Neural cell (in vitro differentiated cells): ENCODE measurements at regions not wholly inside any gene's neighbourhood (a gene's known extent, or its start where the extent isn't known, plus 50 kb on each side); places are given as distances from the start of the nearest gene placed in this dataset.

Source experiments
- H2AFZ ChIP-seq: fragments of 200-600, 300-800 bp; sonication (generic), shearing (Covaris generic); 2 replicates; pipeline ENCODE4 v1.6.0; 2014; ENCODE audit warnings: low read depth, mild to moderate bottlenecking, antibody characterized with exemption, low read length, moderate library complexity
- H3F3A ChIP-seq: fragments of 200-600 bp; shearing (Covaris generic); 2 replicates; pipeline ENCODE4 v1.6.1; 2016; ENCODE audit warnings: mild to moderate bottlenecking, moderate library complexity, mixed read lengths, antibody characterized with exemption, low read length; ENCODE audit not compliant: insufficient read depth, poor library complexity, severe bottlenecking
- H3K27ac ChIP-seq: fragments of 200-600, 300-800 bp; sonication (generic), shearing (Covaris generic); 2 replicates; pipeline ENCODE4 v1.5.1; 2014; ENCODE audit warnings: mild to moderate bottlenecking, low read length, moderate library complexity
- H3K27me3 ChIP-seq: fragments of 300-800, 200-600 bp; sonication (generic), shearing (Covaris generic); 2 replicates; pipeline ENCODE4 v1.6.0; 2014; ENCODE audit warnings: mild to moderate bottlenecking, low read depth, low read length, moderate library complexity; ENCODE audit not compliant: insufficient read depth
- H3K36me3 ChIP-seq: fragments of 300-800, 200-600 bp; sonication (generic), shearing (Covaris generic); 2 replicates; pipeline ENCODE4 v1.5.1; 2014; ENCODE audit warnings: mild to moderate bottlenecking, antibody characterized with exemption, low read length, moderate library complexity; ENCODE audit not compliant: insufficient read depth
- H3K4me2 ChIP-seq: fragments of 300-800, 200-600 bp; sonication (generic), shearing (Covaris generic); 2 replicates; pipeline ENCODE4 v1.6.0; 2014; ENCODE audit warnings: mild to moderate bottlenecking, low read length
- H3K4me3 ChIP-seq: fragments of 300-800, 200-600 bp; sonication (generic), shearing (Covaris generic); 2 replicates; pipeline ENCODE4 v1.5.1; 2014; ENCODE audit warnings: mild to moderate bottlenecking, low read length, moderate library complexity
- H3K79me2 ChIP-seq: fragments of 200-600 bp; shearing (Covaris generic); replicated peaks from 2 replicates; pipeline ENCODE4 v1.6.0; 2014; ENCODE audit warnings: mild to moderate bottlenecking, low read length, moderate library complexity; ENCODE audit not compliant: insufficient read depth
- H3K9ac ChIP-seq: fragments of 300-800, 200-600 bp; sonication (generic), shearing (Covaris generic); 2 replicates; pipeline ENCODE4 v1.6.1; 2016; ENCODE audit warnings: mild to moderate bottlenecking, low read length, mixed read lengths
- H3K9me2 ChIP-seq: fragments of 200-600 bp; shearing (Covaris generic); 2 replicates; pipeline ENCODE4 v1.6.1; 2016; ENCODE audit warnings: mild to moderate bottlenecking, low read length, mixed read lengths; ENCODE audit not compliant: insufficient read depth
- H3K9me3 ChIP-seq: fragments of 200-600, 300-800 bp; sonication (generic), shearing (Covaris generic); 2 replicates; pipeline ENCODE4 v1.6.1; 2016; ENCODE audit warnings: mild to moderate bottlenecking, mixed run types, low read length, moderate library complexity, mixed read lengths
- H4K20me1 ChIP-seq: fragments of 200-600 bp; shearing (Covaris generic); 2 replicates; pipeline ENCODE4 v1.6.1; 2016; ENCODE audit warnings: mild to moderate bottlenecking, mixed run types; ENCODE audit not compliant: insufficient read depth
- EP300 ChIP-seq: fragments of 450-650 bp; conservative IDR thresholded peaks from 2 replicates; pipeline ENCODE4 v1.6.1; 2014; ENCODE audit warnings: antibody characterized with exemption, mild to moderate bottlenecking, moderate library complexity; ENCODE audit not compliant: poor library complexity, severe bottlenecking
- EZH2 ChIP-seq: fragments of 200-600, 300-800 bp; shearing (Covaris generic), sonication (generic); IDR thresholded peaks from 2 replicates; pipeline ENCODE4 v1.6.1; 2014; ENCODE audit warnings: antibody characterized with exemption, low read length, borderline replicate concordance, mild to moderate bottlenecking; ENCODE audit not compliant: insufficient read depth, poor library complexity, severe bottlenecking
- MXI1 ChIP-seq: fragments of 450-650 bp; conservative IDR thresholded peaks from 2 replicates; pipeline ENCODE4 v1.6.1; 2014; ENCODE audit warnings: antibody characterized with exemption, mild to moderate bottlenecking; ENCODE audit not compliant: poor library complexity, severe bottlenecking
- POLR2AphosphoS5 ChIP-seq: IDR thresholded peaks from 2 replicates; pipeline ENCODE4 v1.6.1; 2012
- RAD21 ChIP-seq: fragments of 450-650 bp; conservative IDR thresholded peaks from 2 replicates; pipeline ENCODE4 v1.6.1; 2014; ENCODE audit warnings: antibody characterized with exemption, mild to moderate bottlenecking, moderate library complexity
- SMC3 ChIP-seq: fragments of 450-650 bp; conservative IDR thresholded peaks from 2 replicates; pipeline ENCODE4 v1.6.1; 2014; ENCODE audit warnings: antibody characterized with exemption, mild to moderate bottlenecking, moderate library complexity; ENCODE audit not compliant: poor library complexity
- TAF1 ChIP-seq: IDR thresholded peaks from 2 replicates; pipeline ENCODE4 v1.6.1; 2012; ENCODE audit warnings: low read depth
- TF ChIP-seq, protein P1 (sequence below): fragments of 450-650 bp; IDR thresholded peaks from 2 replicates; pipeline ENCODE4 v1.5.1; 2014; ENCODE audit warnings: antibody characterized with exemption, mild to moderate bottlenecking, moderate library complexity; ENCODE audit not compliant: poor library complexity, severe bottlenecking
- TF ChIP-seq, protein P2 (sequence below): IDR thresholded peaks from 2 replicates; pipeline ENCODE4 v1.6.1; 2012; ENCODE audit warnings: borderline replicate concordance

DNA sequence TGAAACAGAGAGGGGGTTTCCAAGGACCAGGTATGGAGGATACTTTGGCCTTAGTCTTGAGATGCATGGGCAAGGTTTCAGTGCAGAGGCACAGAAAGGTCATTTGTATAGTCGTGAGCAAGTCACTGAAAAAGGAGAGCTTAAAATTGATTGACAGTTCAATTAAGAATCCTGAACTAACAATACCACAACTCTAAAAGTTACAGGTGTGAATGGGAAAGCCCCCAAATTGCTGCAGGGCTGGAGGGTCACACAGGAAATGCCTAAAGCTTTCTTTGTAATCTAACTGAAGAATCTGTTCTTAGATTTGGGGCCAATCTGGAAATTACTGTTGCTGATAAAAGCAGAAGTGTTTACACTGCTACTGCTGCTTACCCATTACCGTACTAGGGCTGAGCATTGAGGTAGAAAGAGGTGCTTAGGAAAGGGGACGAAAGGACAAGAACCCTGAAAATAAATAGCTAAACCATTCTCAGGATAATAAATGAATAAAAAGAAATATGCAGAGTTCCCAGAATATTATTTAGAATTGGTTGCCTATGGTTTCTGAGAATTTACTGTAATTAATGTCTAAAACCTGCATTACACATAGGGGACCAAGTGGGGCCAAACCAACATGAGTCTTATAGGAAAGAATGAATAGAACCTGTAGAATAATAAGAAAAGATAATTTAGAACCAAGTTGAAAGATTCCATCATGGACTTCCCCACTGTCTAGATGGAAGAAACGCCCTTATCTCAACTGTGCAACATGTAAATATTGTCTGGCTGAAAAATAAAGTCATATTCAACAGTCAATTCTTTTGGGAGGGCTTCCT is 91.9 kb upstream of the PPP1R2C start:
- H3K4me2 ChIP-seq = no peak overlapping the region
- no peak for TF ChIP-seq RAD21
- no peak for TF ChIP-seq EP300
- TF ChIP-seq, protein P1, sequence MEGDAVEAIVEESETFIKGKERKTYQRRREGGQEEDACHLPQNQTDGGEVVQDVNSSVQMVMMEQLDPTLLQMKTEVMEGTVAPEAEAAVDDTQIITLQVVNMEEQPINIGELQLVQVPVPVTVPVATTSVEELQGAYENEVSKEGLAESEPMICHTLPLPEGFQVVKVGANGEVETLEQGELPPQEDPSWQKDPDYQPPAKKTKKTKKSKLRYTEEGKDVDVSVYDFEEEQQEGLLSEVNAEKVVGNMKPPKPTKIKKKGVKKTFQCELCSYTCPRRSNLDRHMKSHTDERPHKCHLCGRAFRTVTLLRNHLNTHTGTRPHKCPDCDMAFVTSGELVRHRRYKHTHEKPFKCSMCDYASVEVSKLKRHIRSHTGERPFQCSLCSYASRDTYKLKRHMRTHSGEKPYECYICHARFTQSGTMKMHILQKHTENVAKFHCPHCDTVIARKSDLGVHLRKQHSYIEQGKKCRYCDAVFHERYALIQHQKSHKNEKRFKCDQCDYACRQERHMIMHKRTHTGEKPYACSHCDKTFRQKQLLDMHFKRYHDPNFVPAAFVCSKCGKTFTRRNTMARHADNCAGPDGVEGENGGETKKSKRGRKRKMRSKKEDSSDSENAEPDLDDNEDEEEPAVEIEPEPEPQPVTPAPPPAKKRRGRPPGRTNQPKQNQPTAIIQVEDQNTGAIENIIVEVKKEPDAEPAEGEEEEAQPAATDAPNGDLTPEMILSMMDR = no peak
- TF ChIP-seq EZH2 = no peak
- TF ChIP-seq SMC3 = no peak
- TF ChIP-seq MXI1 = no peak
- TF ChIP-seq TAF1 = no peak
- TF ChIP-seq, protein P2, sequence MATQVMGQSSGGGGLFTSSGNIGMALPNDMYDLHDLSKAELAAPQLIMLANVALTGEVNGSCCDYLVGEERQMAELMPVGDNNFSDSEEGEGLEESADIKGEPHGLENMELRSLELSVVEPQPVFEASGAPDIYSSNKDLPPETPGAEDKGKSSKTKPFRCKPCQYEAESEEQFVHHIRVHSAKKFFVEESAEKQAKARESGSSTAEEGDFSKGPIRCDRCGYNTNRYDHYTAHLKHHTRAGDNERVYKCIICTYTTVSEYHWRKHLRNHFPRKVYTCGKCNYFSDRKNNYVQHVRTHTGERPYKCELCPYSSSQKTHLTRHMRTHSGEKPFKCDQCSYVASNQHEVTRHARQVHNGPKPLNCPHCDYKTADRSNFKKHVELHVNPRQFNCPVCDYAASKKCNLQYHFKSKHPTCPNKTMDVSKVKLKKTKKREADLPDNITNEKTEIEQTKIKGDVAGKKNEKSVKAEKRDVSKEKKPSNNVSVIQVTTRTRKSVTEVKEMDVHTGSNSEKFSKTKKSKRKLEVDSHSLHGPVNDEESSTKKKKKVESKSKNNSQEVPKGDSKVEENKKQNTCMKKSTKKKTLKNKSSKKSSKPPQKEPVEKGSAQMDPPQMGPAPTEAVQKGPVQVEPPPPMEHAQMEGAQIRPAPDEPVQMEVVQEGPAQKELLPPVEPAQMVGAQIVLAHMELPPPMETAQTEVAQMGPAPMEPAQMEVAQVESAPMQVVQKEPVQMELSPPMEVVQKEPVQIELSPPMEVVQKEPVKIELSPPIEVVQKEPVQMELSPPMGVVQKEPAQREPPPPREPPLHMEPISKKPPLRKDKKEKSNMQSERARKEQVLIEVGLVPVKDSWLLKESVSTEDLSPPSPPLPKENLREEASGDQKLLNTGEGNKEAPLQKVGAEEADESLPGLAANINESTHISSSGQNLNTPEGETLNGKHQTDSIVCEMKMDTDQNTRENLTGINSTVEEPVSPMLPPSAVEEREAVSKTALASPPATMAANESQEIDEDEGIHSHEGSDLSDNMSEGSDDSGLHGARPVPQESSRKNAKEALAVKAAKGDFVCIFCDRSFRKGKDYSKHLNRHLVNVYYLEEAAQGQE = no peak
- TF ChIP-seq POLR2AphosphoS5 = no peak
- H3K79me2 ChIP-seq = no peaks in the 10 kb centered on the region
- no peak overlapping the region for H2AFZ ChIP-seq
- no peak overlapping the region for H3K4me3 ChIP-seq
- no peaks in the 10 kb centered on the region for H4K20me1 ChIP-seq
- H3K9me3 ChIP-seq = no peaks in the 10 kb centered on the region
- H3K27me3 ChIP-seq = no peaks in the 10 kb centered on the region
- H3F3A ChIP-seq = no peaks in the 10 kb centered on the region
- H3K9me2 ChIP-seq = no peaks in the 10 kb centered on the region
- no peak overlapping the region for H3K27ac ChIP-seq
- no peaks in the 10 kb centered on the region for H3K36me3 ChIP-seq
- no peak overlapping the region for H3K9ac ChIP-seq

DNA sequence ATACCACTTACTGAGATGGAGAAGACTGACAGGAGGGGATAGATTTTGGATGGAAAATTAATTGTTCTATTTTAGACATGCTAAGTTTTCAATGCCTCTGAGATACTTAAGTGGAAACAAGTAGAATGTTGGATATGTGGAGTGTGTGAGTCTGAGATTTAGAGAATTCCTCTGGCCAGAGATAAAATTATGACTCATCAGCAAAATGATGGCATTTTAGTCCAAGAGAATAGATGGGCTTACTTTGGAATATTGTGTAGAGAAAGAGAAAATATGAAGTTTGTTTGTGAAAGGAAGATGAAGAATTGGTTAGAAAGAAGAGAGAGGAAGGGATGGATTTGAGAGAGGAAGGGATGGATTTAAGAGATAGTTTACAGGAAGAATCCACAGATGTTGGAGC is 108.6 kb upstream of the PPP1R2C start:
- H3K9me2 ChIP-seq = no peaks in the 10 kb centered on the region
- TF ChIP-seq TAF1 (no peak), RAD21 (no peak), MXI1 (no peak), POLR2AphosphoS5 (no peak), EP300 (no peak), SMC3 (no peak), EZH2 (no peak)
- TF ChIP-seq, protein P2 = no peak
- TF ChIP-seq, protein P1 = no peak
- H3K36me3 ChIP-seq = no peaks in the 10 kb centered on the region
- no peak overlapping the region for H2AFZ ChIP-seq
- no peaks in the 10 kb centered on the region for H3K27me3 ChIP-seq
- no peak overlapping the region for H3K4me2 ChIP-seq
- H3F3A ChIP-seq = no peaks in the 10 kb centered on the region
- no peak overlapping the region for H3K27ac ChIP-seq
- no peaks in the 10 kb centered on the region for H3K79me2 ChIP-seq
- H4K20me1 ChIP-seq = no peaks in the 10 kb centered on the region
- no peaks in the 10 kb centered on the region for H3K9me3 ChIP-seq
- no peak overlapping the region for H3K9ac ChIP-seq
- H3K4me3 ChIP-seq = no peak overlapping the region
